HG02798 (cell line): ENCODE measurements at regions not wholly inside any gene's neighbourhood (a gene's known extent, or its start where the extent isn't known, plus 50 kb on each side); places are given as distances from the start of the nearest gene placed in this dataset.

ENCODE experiments used
- ATAC-seq: cut with Tn5 transposase; IDR thresholded peaks from one replicate; pipeline ENCODE4 v1.9.1; 2021; ENCODE audit warnings: mild to moderate bottlenecking; ENCODE audit not compliant: unreplicated experiment, poor library complexity

- ATAC-seq, result no peak
Measured at GRCh38 chr14:28468191-28469151, 298.1 kb upstream of the FOXG1 start.

DNA sequence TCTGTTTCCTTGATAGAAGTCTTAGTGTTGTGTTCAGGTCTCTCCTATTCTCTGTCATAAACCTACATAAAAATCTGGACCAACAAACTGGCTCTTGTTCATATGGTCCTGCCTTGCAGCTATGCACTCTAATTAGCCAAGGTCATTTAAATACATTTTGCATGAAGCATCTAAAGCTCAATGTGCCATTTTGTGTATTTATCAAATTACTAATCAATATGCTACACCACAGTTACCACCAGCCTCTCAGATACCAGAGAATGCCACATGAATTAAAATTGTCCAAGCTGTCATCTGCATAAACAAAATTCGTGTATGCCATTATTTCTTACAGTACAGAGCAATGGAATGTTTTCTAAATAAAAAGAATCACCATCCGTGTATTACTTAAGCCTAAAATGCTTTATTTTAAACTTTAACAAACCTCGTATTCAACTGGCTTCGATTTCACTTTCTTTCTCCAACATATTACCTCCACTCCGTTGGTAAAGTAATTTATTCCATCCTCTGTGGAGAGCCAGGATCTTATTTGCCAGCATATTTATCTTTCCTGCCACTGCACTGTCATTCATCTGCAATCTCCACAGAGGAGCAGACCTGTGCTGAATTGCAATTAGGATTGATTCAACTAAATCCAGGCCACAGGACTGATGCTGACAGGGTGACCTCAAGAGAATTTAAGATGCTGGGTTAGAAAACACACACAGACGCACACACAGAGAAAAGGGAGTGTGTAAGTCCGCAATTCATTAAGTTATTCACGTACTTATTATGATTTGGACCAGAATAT is 284.1 kb upstream of the FOXG1 start:
- no peak for ATAC-seq

GRCh38 chr14:28483506-28483905 is 283.1 kb upstream of the FOXG1 start:
- ATAC-seq, result no peak

- no peak for ATAC-seq
Measured at GRCh38 chr14:28488684-28489083, 277.9 kb upstream of the FOXG1 start.

DNA sequence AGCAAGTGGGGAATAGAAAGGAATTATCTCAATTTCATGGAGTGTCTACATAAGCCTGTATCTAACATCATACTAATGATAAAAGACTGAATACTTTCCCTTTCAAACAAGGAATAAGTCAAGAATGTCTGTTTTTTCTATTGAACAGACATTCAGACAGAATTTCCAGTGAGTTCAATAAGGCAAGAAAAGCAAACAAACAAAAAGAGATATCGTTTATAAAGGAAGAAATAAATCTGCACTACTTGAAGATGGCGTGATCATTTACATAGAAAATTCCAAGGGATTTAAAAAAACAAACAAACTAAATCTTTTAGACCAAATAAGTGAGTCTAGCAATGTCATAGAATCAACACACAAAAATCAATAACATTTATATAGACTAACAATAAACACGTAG is 273.1 kb upstream of the FOXG1 start:
- ATAC-seq, result no peak

- ATAC-seq, result no peak
Measured at GRCh38 chr14:28494196-28494595, 272.4 kb upstream of the FOXG1 start.

- no peak for ATAC-seq
Measured at GRCh38 chr14:28496364-28496763, 270.2 kb upstream of the FOXG1 start.

- ATAC-seq, result no peak
Measured at GRCh38 chr14:28502517-28502916, 264.1 kb upstream of the FOXG1 start.

GRCh38 chr14:28515571-28515970 is 251.0 kb upstream of the FOXG1 start:
- ATAC-seq, result no peak

DNA sequence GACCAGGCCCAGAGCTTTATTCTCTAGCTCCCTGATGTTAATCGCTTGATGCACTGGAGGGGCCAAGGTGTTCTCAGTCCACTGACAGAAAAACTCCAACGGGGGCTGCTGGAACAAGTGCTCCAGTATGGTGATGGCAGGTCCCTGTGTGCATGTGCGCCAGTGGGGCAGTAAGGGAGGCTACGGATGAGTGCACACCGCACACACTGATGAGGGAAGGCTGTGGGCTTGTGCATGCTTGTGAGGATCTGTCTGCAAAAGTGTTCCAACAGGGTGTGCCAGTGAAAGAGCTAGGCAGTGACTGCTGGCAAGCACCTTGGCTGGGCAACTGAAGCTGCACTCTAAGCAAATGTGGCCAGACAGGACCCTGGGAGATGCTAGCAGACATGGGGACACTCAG is 229.7 kb upstream of the FOXG1 start:
- ATAC-seq, result no peak

DNA sequence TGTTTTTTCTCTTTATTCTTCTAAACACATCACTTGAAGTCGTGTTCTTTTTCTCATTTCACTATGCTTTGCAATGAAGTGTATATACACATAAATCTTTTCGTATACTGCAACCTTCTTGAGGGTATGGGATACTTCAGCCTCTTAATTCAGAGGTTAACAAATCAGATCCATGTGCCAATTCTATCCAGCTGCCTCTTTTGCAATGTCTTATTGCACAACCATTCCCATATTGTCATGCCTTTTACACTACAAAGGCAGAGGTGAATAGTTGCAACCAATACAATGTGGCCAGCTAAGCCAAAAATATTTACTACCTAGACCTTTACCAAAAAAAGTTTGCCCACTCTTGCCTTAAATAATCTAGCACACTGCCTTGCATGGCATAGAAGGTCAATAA is 224.5 kb upstream of the FOXG1 start:
- ATAC-seq, result no peak

- no peak for ATAC-seq
Measured at GRCh38 chr14:28565345-28565744, 201.2 kb upstream of the FOXG1 start.

DNA sequence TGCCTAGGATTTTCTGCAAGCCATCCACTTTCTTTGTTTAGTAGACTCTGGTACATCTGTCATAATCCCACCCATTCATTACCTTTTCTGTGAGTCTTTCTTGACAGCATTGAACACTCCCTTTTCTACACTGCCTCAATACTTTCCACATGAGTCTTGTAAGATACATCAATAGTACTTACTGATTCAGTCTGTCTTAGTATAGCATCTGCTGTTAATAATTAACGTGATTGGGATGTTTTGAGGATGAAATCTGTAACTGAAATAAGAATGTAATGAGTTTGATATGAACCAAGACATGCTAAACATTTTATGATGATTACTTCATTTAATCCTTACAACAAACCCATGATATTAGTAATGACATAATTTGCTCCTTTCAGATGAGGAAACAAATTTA is 196.2 kb upstream of the FOXG1 start:
- no peak for ATAC-seq

GRCh38 chr14:28571636-28572035 is 195.0 kb upstream of the FOXG1 start:
- no peak for ATAC-seq

DNA sequence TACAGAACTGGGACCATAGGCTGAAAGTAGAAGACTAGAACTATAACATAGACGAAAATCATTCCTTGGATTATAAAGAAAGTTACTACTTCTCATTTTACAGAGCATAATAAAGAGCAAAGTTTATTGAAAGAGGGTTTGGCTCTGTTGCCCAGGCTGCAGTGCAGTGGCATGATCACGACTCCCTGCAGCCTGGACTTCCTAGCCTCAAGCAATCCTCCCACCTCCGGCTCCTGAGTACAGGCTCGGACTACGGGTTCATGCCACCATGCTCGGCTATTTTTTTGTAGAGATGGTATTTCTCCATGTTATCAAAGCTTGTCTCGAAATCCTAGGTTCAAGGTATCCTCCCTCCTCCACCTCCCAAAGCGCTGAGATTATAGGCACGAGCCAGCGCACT is 190.1 kb upstream of the FOXG1 start:
- no peak for ATAC-seq

- no peak for ATAC-seq
Measured at GRCh38 chr14:28577187-28577586, 189.4 kb upstream of the FOXG1 start.

DNA sequence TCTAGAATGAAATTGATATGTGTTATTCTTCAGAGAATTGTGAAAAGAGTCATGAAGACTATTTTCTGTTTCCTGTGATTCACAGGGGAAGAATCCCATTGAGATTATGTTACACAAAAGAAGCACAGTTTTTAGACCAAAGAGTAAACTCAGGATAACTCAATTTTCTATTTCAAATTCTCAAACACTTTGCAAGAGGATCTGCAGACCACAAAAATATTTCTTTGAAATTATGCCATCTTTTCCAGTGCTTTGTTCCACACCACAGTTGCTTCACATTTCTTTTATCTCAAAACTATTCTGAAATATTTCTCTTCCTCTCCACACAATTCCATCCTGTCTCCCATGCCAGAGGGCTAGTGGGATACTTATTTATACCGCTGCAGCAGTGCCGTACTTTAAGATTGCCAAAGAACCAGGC is 188.9 kb upstream of the FOXG1 start:
- no peak for ATAC-seq

DNA sequence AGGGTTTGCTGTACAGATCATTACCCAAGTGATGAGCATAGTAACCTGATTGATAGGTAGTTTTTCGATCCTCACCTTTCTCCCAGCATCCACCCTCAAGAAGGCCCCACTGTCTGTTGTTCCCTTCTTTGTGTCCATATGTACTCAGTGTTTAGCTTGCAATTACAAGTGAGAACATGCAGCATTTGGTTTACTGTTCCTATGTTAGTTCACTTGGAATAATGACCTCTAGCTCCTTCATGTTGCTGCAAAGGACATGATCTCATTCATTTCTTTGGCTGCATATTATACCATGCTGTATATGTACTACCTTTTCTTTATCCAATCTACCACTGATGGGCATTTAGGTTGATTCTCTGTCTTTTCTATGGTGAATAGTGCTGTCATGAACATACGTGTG is 181.6 kb upstream of the FOXG1 start:
- ATAC-seq, result no peak

GRCh38 chr14:28589792-28590191 is 176.8 kb upstream of the FOXG1 start:
- ATAC-seq, result no peak

GRCh38 chr14:28596391-28596790 is 170.2 kb upstream of the FOXG1 start:
- ATAC-seq, result no peak

DNA sequence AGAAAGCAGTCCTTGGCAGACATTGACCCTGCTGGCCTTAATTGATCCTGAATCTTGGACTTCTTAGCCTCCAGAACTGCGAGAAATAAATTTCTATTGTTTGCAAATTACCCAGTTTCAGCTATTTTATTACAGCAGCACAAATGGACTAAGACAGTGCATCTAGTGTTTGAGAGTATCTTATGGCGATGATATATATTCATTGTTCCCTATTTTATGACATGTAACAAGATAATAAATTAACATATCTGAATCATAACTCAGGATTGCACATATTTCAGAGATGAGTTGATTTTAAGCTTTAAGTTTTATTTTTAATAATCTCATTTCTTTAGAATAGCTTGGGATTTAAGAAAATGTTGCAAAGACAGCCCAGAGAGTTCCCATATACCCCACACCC is 167.4 kb upstream of the FOXG1 start:
- ATAC-seq, result no peak
